Activated T-cell treated with anti-CD3 and anti-CD28 coated beads, Interleukin-2, amount 50 U/mL, for 72 hours (primary cell): ENCODE measurements at regions not wholly inside any gene's neighbourhood (a gene's known extent, or its start where the extent isn't known, plus 50 kb on each side); places are given as distances from the start of the nearest gene placed in this dataset.
"Not testable (repeated sequence)": the region's sequence is repeated elsewhere in the genome, so short reads cannot be mapped to it uniquely, and the experiment has no call there.

Experiments used
- ATAC-seq, 2 donors: fragments of 150-1000 bp; cut with Tn5 transposase; replicated peaks in 1 of 2; 2 replicates each; pipeline ENCODE4 v1.10.0; 2021; ENCODE audit warnings: moderate library complexity in 2 of 2, mild to moderate bottlenecking in 1 of 2
- DNase-seq, 2 donors: peaks; one replicate each; pipeline ENCODE4 v3.0.0; 2021 to 2022; ENCODE audit warnings: mixed read lengths in 1 of 2
- H3K27ac Mint-ChIP-seq: one replicate; pipeline ENCODE4 v1.8.0; 2022; ENCODE audit warnings: mild to moderate bottlenecking, moderate library complexity, mixed read lengths
- H3K27me3 Mint-ChIP-seq: one replicate; pipeline ENCODE4 v1.8.0; 2022; ENCODE audit warnings: low read depth, mixed read lengths
- H3K36me3 Mint-ChIP-seq, 2 donors: one replicate each; pipeline ENCODE4 v1.8.0; 2022; ENCODE audit warnings: mixed read lengths in 2 of 2, mild to moderate bottlenecking in 1 of 2; ENCODE audit not compliant: insufficient read depth in 2 of 2
- H3K4me1 Mint-ChIP-seq: one replicate; pipeline ENCODE4 v1.8.0; 2022; ENCODE audit warnings: low read depth, mixed read lengths
- H3K4me3 Mint-ChIP-seq, 2 donors: one replicate each; pipeline ENCODE4 v1.8.0; 2022; ENCODE audit warnings: mild to moderate bottlenecking in 2 of 2, mixed read lengths in 2 of 2, moderate library complexity in 2 of 2
- H3K9me3 Mint-ChIP-seq, 2 donors: one replicate each; pipeline ENCODE4 v1.8.0; 2022; ENCODE audit warnings: mixed read lengths in 2 of 2

DNA sequence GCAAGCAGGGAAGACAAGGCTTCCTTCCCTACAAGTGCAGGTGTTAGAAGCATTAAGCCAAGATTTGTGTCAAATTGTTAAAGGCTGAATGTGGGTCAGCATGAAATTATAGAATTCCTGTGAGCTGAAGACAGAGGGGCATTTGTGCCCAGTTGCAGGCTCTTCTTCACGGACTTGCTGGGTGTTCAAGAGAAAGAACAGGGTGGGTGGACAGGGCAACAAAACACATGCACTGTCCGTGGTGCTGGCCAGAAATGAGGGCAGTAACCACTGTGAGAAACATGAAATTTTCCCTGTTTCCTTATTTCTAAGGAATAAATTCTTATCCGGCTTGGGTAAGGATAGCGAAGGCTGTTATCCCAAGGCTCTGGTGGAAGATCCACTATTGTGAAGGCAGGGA lies 579.5 kb upstream of the HTR1E start:
- Mint-ChIP-seq H3K27ac (no peak overlapping the region), H3K36me3 (no peaks in the 10 kb centered on the region), H3K27me3 (no peaks in the 10 kb centered on the region), H3K4me1 (no peaks in the 10 kb centered on the region), H3K9me3 (peaks cover 0 to 2% of the 10 kb centered on the region in 2 donors), H3K4me3 (no peak overlapping the region)
- no peak for ATAC-seq
- DNase-seq: no peak

DNA sequence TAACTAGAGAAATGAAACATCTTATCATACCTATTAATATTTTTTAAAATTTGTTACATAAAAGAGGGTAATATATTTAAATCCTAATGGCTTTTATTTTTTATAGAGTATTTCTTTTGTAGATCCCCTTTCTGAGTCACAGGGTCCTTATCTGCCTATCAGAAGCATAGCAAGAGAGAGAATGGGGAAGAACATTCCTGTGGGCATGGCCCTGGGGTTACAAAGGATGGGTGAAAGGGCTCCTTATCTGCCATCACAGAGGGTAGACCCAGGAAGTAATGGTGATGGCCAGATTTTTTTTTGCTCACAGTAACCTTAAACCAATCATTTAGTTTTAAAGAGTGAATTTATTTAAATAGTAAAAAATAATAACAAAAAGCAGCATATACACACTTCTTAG lies 582.1 kb upstream of the HTR1E start:
- DNase-seq (no peak), ATAC-seq (no peak)
- H3K4me1 Mint-ChIP-seq: no peaks in the 10 kb centered on the region
- no peak overlapping the region for H3K27ac Mint-ChIP-seq
- H3K36me3 Mint-ChIP-seq: no peaks in the 10 kb centered on the region
- no peaks in the 10 kb centered on the region for H3K27me3 Mint-ChIP-seq
- peaks cover 0 to 2% of the 10 kb centered on the region in 2 donors for H3K9me3 Mint-ChIP-seq
- no peak overlapping the region for H3K4me3 Mint-ChIP-seq

DNA sequence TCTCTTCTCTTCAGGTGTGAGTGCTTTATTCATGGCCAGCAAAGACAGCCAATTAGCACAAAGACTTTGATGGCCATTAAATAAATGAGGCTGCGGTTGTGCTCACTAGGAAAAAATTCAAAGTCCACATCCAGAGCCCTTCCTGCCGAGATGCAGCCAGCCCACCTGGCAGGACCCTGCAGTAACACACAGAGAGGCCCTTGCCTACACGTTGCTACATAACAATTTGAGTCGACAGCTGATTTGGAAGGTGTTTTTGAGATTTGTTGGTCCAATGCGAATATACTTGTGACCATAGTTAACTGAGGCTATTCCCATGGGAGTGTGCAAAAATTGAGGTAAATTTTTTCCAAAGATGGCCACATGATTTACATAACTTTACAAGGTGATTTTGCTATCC lies 605.4 kb upstream of the HTR1E start:
- Mint-ChIP-seq H3K4me1 (no peaks in the 10 kb centered on the region), H3K27ac (no peak overlapping the region), H3K9me3 (peaks cover 0 to 3% of the 10 kb centered on the region in 2 donors), H3K4me3 (no peak overlapping the region), H3K36me3 (no peaks in the 10 kb centered on the region), H3K27me3 (no peaks in the 10 kb centered on the region)
- ATAC-seq: no peak
- DNase-seq: no peak

DNA sequence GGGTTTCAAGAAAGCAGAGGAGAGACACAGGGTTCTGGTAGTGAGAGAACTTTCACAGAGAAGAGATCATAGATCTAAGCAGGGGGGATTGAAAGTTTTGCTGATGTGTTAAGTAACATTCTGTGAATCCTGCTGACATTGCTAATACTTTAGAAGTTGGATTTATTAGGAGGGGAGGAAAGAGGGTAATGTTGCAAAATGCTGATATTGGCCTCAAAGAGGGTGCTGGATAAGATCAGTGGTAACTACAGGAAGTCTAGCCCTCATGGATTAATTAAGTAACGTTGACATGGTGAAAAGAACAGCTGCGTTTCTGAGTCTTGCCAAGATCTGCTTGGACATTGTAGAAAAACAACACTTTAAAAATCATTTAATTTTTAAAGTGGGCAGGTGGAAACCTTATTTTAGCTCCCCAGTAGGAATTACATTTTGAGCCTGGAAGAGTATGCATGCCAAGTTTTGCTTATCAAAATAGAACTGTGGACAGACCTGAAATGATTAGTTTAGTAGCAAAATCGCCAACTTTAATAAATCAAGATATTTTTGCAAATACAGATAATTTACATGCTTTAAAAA lies 606.0 kb upstream of the HTR1E start:
- Mint-ChIP-seq H3K27ac (no peak overlapping the region), H3K27me3 (no peaks in the 10 kb centered on the region), H3K9me3 (peaks cover 0 to 3% of the 10 kb centered on the region in 2 donors), H3K4me3 (no peak overlapping the region), H3K4me1 (no peaks in the 10 kb centered on the region), H3K36me3 (no peaks in the 10 kb centered on the region)
- DNase-seq (no peak), ATAC-seq (no peak)

DNA sequence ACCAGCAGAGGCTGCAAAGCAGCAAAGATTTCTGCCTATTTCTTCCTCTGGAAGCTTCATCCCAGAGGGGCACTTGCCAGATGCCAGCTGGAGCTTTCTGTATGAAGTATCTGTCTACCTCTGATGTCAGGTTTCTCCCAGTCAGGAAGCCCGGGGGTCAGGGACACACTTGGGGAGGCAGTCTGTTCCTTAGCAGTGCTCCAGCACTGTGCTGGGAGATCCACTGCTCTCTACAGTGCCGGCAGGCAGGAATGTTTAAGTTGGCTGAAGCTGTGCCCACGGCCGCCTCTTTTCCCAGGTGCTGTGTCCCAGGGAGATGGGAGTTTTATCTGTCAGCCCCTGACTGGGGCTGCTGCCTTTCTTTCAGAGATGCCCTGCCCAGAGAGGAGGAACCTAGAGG lies 631.1 kb upstream of the HTR1E start:
- Mint-ChIP-seq H3K9me3 (peaks cover 13 to 17% of the 10 kb centered on the region in 2 donors), H3K27ac (no peak overlapping the region), H3K4me3 (no peak overlapping the region), H3K27me3 (no peaks in the 10 kb centered on the region), H3K36me3 (peaks cover 0 to 3% of the 10 kb centered on the region in 2 donors), H3K4me1 (no peaks in the 10 kb centered on the region)
- no peak for DNase-seq
- no peak for ATAC-seq

DNA sequence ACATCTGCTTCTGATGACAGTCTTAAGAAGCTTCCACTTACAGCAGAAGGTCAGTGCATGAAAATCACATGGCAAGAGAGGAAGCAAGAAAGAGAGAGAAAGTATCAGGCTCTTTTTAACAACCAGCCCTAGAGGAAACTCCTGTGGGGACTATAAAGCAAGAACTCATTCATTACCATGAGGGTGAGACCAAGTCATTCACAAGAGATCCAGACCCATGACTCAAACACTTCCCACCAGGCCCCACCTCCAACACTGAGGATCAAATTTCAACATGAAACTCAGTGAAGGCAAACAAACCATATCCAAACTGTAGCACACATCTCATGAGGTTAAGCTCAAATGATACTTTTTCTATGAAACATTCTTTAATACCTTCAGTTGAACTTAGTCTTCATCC lies 643.2 kb upstream of the SYNCRIP start:
- ATAC-seq: no peak
- H3K4me3 Mint-ChIP-seq: no peak overlapping the region
- H3K36me3 Mint-ChIP-seq: no peaks in the 10 kb centered on the region
- H3K27me3 Mint-ChIP-seq: no peaks in the 10 kb centered on the region
- H3K9me3 Mint-ChIP-seq: peaks cover 5 to 9% of the 10 kb centered on the region in 2 donors
- no peaks in the 10 kb centered on the region for H3K4me1 Mint-ChIP-seq
- no peak for DNase-seq
- H3K27ac Mint-ChIP-seq: no peak overlapping the region

DNA sequence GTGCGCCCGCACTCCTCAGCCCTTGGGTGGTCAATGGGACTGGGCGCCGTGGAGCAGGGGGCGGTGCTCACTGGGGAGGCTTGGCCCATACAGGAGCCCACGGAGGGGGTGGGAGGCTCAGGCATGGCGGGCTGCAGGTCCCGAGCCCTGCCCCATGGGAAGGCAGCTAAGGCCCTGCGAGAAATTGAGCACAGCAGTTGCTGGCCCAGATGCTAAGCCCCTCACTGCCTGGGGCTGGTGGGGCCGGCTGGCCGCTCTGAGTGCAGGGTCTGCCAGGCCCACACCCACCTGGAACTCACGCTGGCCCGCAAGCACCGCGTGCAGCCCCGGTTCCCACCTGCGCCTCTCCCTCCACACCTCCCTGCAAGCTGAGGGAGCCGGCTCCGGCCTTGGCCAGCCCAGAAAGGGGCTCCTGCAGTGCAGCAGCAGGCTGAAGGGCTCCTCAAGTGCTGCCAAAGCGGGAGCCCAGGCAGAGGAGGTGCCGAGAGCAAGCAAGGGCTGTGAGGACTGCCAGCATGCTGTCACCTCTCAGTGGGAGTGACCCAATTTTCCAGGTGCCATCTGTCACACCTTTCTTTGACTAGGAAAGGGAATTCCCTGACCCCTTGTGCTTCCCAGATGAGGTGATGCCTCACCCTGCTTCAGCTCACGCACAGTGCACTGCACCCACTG lies 642.3 kb upstream of the SYNCRIP start:
- not testable (repeated sequence) for H3K27me3 Mint-ChIP-seq, H3K4me3 Mint-ChIP-seq, H3K27ac Mint-ChIP-seq

DNA sequence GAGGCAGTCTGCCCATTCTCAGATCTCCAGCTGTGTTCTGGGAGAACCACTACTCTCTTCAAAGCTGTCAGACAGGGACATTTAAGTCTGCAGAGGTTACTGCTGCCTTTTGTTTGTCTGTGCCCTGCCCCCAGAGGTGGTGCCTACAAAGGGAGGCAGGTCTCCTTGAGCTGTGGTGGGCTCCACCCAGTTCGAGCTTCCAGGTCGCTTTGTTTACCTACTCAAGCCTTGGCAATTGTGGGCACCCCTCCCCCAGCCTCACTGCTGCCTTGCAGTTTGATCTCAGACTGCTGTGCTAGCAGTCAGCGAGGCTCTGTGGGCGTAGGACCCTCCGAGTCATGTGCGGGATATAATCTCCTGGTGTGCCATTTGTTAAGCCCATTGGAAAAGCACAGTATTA lies 640.9 kb upstream of the SYNCRIP start:
- not testable (repeated sequence) for DNase-seq, H3K36me3 Mint-ChIP-seq, H3K27me3 Mint-ChIP-seq, H3K4me3 Mint-ChIP-seq, ATAC-seq, H3K4me1 Mint-ChIP-seq, H3K9me3 Mint-ChIP-seq, H3K27ac Mint-ChIP-seq

More for the DNA sequence above, 642.3 kb upstream of the SYNCRIP start:
- not testable (repeated sequence) for ATAC-seq, DNase-seq, H3K36me3 Mint-ChIP-seq, H3K9me3 Mint-ChIP-seq, H3K4me1 Mint-ChIP-seq

DNA sequence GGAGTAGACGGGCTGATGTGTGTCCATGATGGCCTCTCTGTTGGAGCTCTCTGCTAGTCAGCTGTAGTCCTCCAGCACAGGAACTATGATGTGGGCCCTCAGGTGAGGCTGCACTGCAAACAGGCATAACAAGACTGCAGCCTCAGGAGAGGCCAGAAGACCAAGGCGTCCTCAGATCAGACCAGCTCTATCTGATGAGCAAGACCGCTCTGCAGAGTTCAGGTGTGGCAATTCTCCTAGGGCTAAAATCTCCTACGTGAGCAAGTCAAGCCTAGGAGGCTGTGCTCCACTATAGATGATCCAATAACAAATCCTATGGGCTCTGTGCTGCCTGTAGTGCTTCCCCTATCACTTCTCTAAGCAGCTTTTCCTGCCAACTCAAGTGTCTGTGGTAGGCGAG lies 633.4 kb upstream of the SYNCRIP start:
- Mint-ChIP-seq H3K27me3 (no peaks in the 10 kb centered on the region), H3K4me1 (no peaks in the 10 kb centered on the region), H3K27ac (no peak overlapping the region), H3K4me3 (no peak overlapping the region), H3K36me3 (no peaks in the 10 kb centered on the region), H3K9me3 (peaks cover 3 to 6% of the 10 kb centered on the region in 2 donors)
- ATAC-seq (no peak), DNase-seq (no peak)

DNA sequence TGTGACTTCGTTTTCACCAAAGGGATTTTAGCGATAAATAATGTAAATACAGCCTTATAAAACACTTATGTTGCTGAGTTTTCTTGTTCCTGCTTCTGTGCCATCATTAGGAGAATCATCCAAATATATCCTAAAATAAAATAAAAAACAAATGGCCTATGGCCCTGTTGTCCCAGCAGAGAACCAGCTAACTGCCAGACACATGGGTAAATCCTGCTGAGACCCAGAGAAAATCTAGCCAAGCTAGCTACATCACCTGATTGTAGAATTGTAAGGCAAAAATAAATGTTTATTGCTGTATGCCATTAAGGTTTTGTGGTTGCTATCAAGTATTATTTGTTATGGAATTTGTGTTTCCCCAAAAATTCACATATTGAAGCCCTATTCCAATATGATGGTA lies 631.2 kb upstream of the SYNCRIP start:
- H3K4me1 Mint-ChIP-seq: no peaks in the 10 kb centered on the region
- no peak overlapping the region for H3K27ac Mint-ChIP-seq
- H3K4me3 Mint-ChIP-seq: no peak overlapping the region
- peaks cover 7 to 8% of the 10 kb centered on the region in 2 donors for H3K9me3 Mint-ChIP-seq
- H3K27me3 Mint-ChIP-seq: no peaks in the 10 kb centered on the region
- H3K36me3 Mint-ChIP-seq: no peaks in the 10 kb centered on the region
- DNase-seq (no peak), ATAC-seq (no peak)

DNA sequence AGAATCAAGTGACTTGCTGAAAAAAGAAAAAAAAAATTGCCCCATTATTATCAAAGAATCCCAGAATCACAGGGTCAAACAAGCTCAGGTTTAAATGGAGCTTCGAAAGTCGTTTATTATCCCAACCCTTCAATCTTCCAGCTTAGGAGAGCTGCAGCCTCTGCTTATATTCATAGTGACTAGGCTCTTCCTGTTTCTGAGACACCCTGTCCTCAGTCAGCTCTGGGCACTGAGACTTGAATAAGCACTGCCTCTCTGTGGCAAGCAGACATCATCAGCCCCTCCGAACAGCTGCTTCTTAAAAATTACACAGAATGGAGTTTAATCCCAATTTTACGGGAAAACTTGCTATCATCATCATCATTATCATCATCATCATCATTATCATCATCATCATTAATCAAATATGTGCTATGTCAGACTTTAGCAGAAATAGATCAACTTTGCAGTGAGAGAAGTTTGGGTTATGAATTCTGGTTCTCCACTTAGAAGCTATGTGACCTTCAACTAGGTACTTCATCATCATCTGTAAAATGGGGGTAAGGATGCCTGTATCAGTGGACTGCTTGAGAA lies 614.0 kb upstream of the SYNCRIP start:
- H3K4me3 Mint-ChIP-seq: no peak overlapping the region
- no peaks in the 10 kb centered on the region for H3K36me3 Mint-ChIP-seq
- no peak overlapping the region for H3K27ac Mint-ChIP-seq
- ATAC-seq (no peak), DNase-seq (no peak)
- H3K4me1 Mint-ChIP-seq: no peaks in the 10 kb centered on the region
- H3K27me3 Mint-ChIP-seq: no peaks in the 10 kb centered on the region
- H3K9me3 Mint-ChIP-seq: peaks cover 4 to 5% of the 10 kb centered on the region in 2 donors

DNA sequence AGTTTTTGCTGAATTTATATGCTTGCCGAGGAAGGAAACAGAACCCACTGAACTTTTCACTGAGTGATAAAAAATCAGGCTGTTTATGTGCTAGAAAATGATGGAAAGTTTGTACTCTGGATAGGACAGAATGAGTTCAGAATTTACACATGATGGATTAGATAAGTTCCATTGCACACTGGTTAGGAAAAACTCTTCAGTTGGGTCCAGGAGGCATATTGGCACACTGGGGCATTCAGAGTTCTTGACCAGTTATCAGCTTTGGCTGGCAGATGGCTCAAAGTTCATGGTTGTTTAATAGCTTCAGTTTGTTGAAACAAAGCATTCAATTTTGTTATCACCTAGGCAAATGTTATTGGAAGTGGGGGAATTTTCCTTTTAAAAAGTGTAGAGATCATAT lies 613.3 kb upstream of the SYNCRIP start:
- no peaks in the 10 kb centered on the region for H3K36me3 Mint-ChIP-seq
- no peaks in the 10 kb centered on the region for H3K27me3 Mint-ChIP-seq
- ATAC-seq (no peak), DNase-seq (no peak)
- no peak overlapping the region for H3K4me3 Mint-ChIP-seq
- no peaks in the 10 kb centered on the region for H3K4me1 Mint-ChIP-seq
- no peak overlapping the region for H3K27ac Mint-ChIP-seq
- H3K9me3 Mint-ChIP-seq: peaks cover 5% of the 10 kb centered on the region in 2 donors

DNA sequence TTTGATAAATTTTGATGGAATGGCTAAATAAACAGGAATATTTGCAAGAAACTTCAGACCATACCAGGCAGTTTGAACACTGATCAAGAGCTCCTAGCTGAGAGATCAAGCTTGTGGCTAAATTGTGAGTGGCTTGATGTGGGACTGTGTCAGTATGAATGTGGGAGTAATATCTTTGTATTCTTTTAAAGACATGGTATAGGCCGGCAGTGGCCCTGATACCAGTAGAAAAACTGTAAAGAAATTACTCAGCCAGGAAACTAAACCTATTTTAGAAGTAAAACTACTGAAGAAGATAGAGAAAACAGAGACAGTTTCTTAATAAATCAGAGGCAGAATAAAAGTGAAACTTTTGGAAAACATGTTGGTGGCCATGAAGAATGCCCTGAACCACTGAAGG lies 608.4 kb upstream of the SYNCRIP start:
- DNase-seq (no peak), ATAC-seq (no peak)
- no peaks in the 10 kb centered on the region for H3K27me3 Mint-ChIP-seq
- H3K36me3 Mint-ChIP-seq: no peaks in the 10 kb centered on the region
- no peak overlapping the region for H3K4me3 Mint-ChIP-seq
- no peaks in the 10 kb centered on the region for H3K4me1 Mint-ChIP-seq
- H3K9me3 Mint-ChIP-seq: peaks cover 6 to 11% of the 10 kb centered on the region in 2 donors
- no peak overlapping the region for H3K27ac Mint-ChIP-seq

DNA sequence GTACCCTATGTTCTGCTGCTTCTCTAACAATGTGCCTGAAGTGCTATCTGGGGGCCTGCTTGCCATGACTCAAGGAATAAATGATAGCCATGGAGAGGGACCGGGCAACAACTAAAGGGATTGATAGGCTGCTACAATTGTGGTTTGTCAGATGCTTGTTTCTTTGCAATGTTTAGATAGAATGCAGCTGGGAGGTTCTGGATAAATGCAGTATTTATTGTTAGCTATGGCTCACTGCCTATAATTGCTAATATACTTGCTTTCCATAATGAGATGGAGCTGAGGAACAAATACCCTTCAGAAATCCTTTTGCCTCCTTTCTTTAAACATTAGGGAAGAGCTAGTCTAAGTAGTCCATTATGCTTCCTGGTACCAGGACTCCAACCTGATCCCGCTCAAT lies 575.2 kb upstream of the SYNCRIP start:
- no peaks in the 10 kb centered on the region for H3K36me3 Mint-ChIP-seq
- no peaks in the 10 kb centered on the region for H3K27me3 Mint-ChIP-seq
- no peak overlapping the region for H3K4me3 Mint-ChIP-seq
- ATAC-seq (no peak), DNase-seq (no peak)
- no peak overlapping the region for H3K27ac Mint-ChIP-seq
- no peaks in the 10 kb centered on the region for H3K4me1 Mint-ChIP-seq
- peaks cover 0 to 7% of the 10 kb centered on the region in 2 donors for H3K9me3 Mint-ChIP-seq
